Cardiac muscle cell (in vitro differentiated cells and primary cell): ENCODE measurements at regions not wholly inside any gene's neighbourhood (a gene's known extent, or its start where the extent isn't known, plus 50 kb on each side); places are given as distances from the start of the nearest gene placed in this dataset.

ENCODE experiments used
- DNase-seq, 2 donors: peaks; one replicate each; pipeline versions ENCODE4 v3.0.0 to v3.0.0-alpha.2; 2010 to 2017; ENCODE audit warnings: low read depth in 1 of 2, low spot score in 1 of 2
- H3K27ac ChIP-seq: fragments of 200-600 bp; sonication (generic); 2 replicates; pipeline ENCODE4 v1.5.1; 2016
- H3K27me3 ChIP-seq: fragments of 200-600 bp; sonication (generic); 2 replicates; pipeline ENCODE4 v1.6.0; 2016; ENCODE audit warnings: control low read depth
- H3K36me3 ChIP-seq: fragments of 200-600 bp; sonication (generic); 2 replicates; pipeline ENCODE4 v1.5.1; 2016; ENCODE audit warnings: control low read depth
- H3K4me1 ChIP-seq: fragments of 200-600 bp; sonication (generic); 2 replicates; pipeline ENCODE4 v1.8.1; 2017; ENCODE audit warnings: low read depth, mild to moderate bottlenecking, mixed run types
- H3K4me3 ChIP-seq: fragments of 200-600 bp; sonication (generic); 2 replicates; pipeline ENCODE4 v1.5.1; 2016; ENCODE audit warnings: mild to moderate bottlenecking
- H3K9me3 ChIP-seq: fragments of 200-600 bp; sonication (generic); 2 replicates; pipeline ENCODE4 v1.5.1; 2017; ENCODE audit warnings: low read depth, mild to moderate bottlenecking, control low read depth
- CTCF ChIP-seq: IDR thresholded peaks from 2 replicates; pipeline ENCODE4 v1.5.1; 2012; ENCODE audit warnings: low read depth, mild to moderate bottlenecking, low read length

DNA sequence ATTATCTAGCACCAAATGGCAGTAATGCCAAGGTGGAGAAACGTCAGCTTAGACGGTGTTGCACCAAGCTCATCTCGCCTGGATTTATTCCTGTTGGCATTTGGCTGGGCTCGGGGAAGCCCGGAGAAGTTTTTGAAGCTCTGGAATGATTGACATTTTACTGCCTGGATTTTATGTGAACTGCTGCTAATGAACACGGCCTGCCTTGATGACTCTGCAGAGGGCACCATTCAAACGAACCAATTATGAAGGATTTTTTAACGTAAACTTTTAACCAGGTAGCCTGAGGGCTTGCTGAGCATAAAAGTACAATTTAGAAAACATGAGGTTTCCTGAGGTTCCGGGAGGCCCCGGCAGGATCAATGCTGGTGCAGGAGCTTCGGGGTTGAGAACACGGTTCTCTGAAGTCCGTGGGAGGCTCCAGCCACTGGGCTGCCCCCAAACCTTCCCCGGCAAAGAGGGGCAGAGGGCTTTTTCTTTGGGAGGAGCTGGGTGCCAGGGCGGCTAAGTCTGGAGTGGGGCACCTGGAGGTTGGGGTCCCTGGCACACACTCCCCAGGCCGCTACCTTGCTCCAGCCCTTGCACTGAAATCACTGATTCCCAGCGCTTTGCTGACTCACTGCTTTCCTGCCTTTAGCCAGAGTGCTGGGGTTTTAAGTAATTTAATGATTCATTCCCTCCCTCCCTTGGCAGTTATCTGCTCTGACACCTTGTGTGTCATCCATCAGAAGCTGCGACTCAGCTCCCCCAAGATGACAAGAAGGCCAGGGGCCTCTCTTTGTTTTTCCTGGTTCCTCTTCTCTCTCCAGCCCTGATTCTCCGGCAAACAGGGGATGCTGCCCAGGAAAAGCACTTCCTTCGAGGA, 161.2 kb upstream of the IRX3 start:
- H3K27me3 ChIP-seq = no peaks in the 10 kb centered on the region
- no peak overlapping the region for H3K27ac ChIP-seq
- H3K4me1 ChIP-seq = peaks cover 17% of the 10 kb centered on the region
- no peak overlapping the region for H3K4me3 ChIP-seq
- H3K9me3 ChIP-seq = no peaks in the 10 kb centered on the region
- DNase-seq = peak in 1 of 2 donors; percentile 74
- no peak for TF ChIP-seq CTCF
- no peaks in the 10 kb centered on the region for H3K36me3 ChIP-seq

DNA sequence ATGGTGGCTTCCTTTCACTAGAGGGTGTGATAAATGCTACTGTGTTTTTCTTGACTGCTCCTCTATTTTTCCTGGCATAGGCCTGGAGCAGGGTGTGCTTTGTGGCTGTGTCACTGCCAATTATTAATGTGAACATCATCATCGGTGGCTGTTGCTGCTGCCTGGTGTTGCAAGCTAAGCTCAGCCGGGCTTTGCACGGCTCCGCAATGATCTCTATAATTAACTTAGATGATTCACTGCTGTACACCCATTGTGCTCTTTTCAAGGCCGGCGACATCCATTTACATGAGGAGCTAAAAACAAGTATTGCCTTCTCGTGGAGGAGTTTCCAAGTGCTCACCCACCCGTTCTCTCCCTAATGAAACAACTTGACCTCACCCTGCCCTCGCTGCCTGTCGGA, 160.1 kb upstream of the IRX3 start:
- no peak for TF ChIP-seq CTCF
- Histone ChIP-seq H3K4me3 (no peak overlapping the region), H3K27ac (no peak overlapping the region), H3K36me3 (no peaks in the 10 kb centered on the region), H3K4me1 (peaks cover 17% of the 10 kb centered on the region), H3K27me3 (no peaks in the 10 kb centered on the region), H3K9me3 (no peaks in the 10 kb centered on the region)
- DNase-seq = peak in 1 of 2 donors; percentile 87

DNA sequence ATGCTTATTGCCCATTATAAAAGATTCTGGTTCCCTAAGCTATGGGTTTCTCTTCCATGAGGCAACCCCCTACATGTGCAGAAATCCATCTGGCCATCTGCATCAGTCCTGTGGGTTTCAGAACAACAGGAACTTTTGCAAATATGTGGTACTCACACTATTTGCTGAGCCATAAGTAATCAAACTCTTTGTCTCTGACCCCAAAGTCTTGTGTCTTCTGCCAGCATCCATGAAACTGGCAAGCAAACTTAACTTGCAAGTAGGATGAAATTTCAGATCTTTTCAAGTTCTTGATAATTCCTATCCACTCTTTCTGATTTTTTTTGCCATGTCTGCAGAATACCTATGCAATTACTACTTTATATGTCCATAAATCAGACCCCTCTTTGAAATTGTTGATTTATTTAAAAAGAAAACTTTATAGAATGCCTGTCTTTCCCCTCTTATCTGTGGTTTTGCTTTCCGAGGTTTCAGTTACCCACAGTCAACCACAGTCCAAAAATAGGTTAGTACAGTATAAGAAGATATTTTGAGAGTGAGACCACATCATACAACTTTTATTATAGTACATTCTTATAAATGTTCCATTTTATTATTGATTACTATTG, 158.4 kb upstream of the IRX3 start:
- no peak overlapping the region for H3K4me3 ChIP-seq
- H3K4me1 ChIP-seq = peaks cover 2% of the 10 kb centered on the region
- no peak for TF ChIP-seq CTCF
- H3K36me3 ChIP-seq = no peaks in the 10 kb centered on the region
- no peak overlapping the region for H3K27ac ChIP-seq
- no peaks in the 10 kb centered on the region for H3K27me3 ChIP-seq
- no peaks in the 10 kb centered on the region for H3K9me3 ChIP-seq
- peak in 1 of 2 donors; percentile 48 for DNase-seq

- Histone ChIP-seq H3K9me3 (no peaks in the 10 kb centered on the region), H3K36me3 (no peaks in the 10 kb centered on the region), H3K4me1 (no peaks in the 10 kb centered on the region), H3K4me3 (no peak overlapping the region), H3K27ac (no peak overlapping the region), H3K27me3 (no peaks in the 10 kb centered on the region)
- no peak for TF ChIP-seq CTCF
- no peak for DNase-seq
Observed at GRCh38 chr16:54443839-54444238, 157.3 kb upstream of the IRX3 start.

GRCh38 chr16:54443352-54443751, 156.8 kb upstream of the IRX3 start:
- Histone ChIP-seq H3K27me3 (no peaks in the 10 kb centered on the region), H3K4me3 (no peak overlapping the region), H3K9me3 (no peaks in the 10 kb centered on the region), H3K36me3 (no peaks in the 10 kb centered on the region), H3K27ac (no peak overlapping the region), H3K4me1 (no peaks in the 10 kb centered on the region)
- DNase-seq = no peak
- TF ChIP-seq CTCF = no peak
